Testis (tissue), 2 donors: ENCODE measurements at regions not wholly inside any gene's neighbourhood (a gene's known extent, or its start where the extent isn't known, plus 50 kb on each side); places are given as distances from the start of the nearest gene placed in this dataset.

ENCODE experiments used
- DNase-seq: peaks from one replicate; pipeline ENCODE4 v3.0.0-alpha.2; 2019
- H3K27ac ChIP-seq, 2 donors: fragments of 200-600 bp; sonication (generic); one replicate each; pipeline ENCODE4 v1.5.1; 2019
- H3K27me3 ChIP-seq: fragments of 200-600 bp; sonication (generic); one replicate; pipeline ENCODE4 v1.5.1; 2019
- H3K36me3 ChIP-seq: fragments of 200-600 bp; sonication (generic); one replicate; pipeline ENCODE4 v1.5.1; 2017; ENCODE audit warnings: low read depth; ENCODE audit errors: missing control alignments
- H3K4me1 ChIP-seq: fragments of 200-600 bp; sonication (generic); one replicate; pipeline ENCODE4 v1.5.1; 2019
- H3K4me3 ChIP-seq, 2 donors: fragments of 200-600 bp; sonication (generic); one replicate each; pipeline ENCODE4 v1.5.1; 2017 to 2019
- H3K9me3 ChIP-seq: fragments of 200-600 bp; sonication (generic); one replicate; pipeline ENCODE4 v1.5.1; 2017
- CTCF ChIP-seq, 3 experiments: fragments of 450-650 bp in 2 of 3; fragments of 200-600 bp in 1 of 3; sonication (generic) in 1 of 3; IDR thresholded peaks; one replicate each; pipeline ENCODE4 v1.5.1; 2016 to 2019; ENCODE audit warnings: antibody characterized with exemption in 3 of 3, mild to moderate bottlenecking in 2 of 3, moderate library complexity in 1 of 3
- POLR2A ChIP-seq: fragments of 450-650 bp; IDR thresholded peaks from one replicate; pipeline ENCODE4 v1.6.1; 2017; ENCODE audit warnings: antibody characterized with exemption, mild to moderate bottlenecking, moderate library complexity
- WGBS, 2 donors: methylation state at CpG; one replicate each; pipeline ENCODE4 v1.1.5; 2018; 5-methylcytosine and 5-hydroxymethylcytosine counted together
- intact Hi-C: fragments of 100-400 bp; cut with DNase I; formaldehyde crosslinking; loops from one replicate; pipeline ENCODE4 v1.15.1; 2023; ENCODE audit warnings: low total_unique reads

GRCh38 chr13:37491661-37492060 lies 106.9 kb downstream of the POSTN start:
- no peak for TF ChIP-seq POLR2A
- TF ChIP-seq CTCF (IDR thresholded peaks at IDR 0.05) = no peak

DNA sequence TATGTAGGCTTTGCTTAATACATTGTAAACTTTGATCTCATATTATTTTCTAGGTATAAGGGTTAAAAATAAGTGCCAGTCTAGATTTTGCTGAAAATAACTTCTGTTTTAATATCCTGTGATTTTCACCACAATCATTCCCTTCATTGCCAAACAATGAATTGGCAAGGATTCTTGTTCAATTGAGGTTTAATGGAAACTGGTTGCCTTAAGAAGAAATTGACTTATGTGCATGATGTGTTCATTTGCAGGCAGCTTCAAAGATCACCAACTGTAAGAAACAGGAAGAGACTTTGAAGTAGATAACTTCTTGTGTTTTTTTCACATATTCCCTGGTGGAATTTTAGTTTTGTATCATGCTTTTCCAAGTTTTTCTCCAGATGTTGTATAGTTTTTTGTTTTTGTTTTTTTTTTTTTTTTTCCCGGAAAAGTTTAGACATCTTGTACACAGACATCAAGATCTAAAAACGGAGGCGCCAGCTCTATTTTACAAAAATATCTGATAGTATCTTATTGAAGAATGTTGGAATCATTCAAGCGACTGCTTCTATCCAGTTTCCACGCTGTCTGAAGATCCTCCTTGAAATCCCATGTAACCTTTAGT lies 108.3 kb downstream of the POSTN start:
- 73 to 75% methylated on average over 5 of the region's 5 CpGs for WGBS, 2 donors
- TF ChIP-seq CTCF (IDR thresholded peaks at IDR 0.05) = no peak
- TF ChIP-seq POLR2A = no peak
- no peaks in the 10 kb centered on the region for H3K9me3 ChIP-seq
- DNase-seq = no peak
- no peak overlapping the region for H3K4me3 ChIP-seq
- H3K4me1 ChIP-seq = no peaks in the 10 kb centered on the region
- H3K27me3 ChIP-seq = no peaks in the 10 kb centered on the region
- no peak overlapping the region for H3K27ac ChIP-seq
- H3K36me3 ChIP-seq = no peaks in the 10 kb centered on the region
- intact Hi-C loops = no loop called here

More at GRCh38 chr13:37491661-37492060, 106.9 kb downstream of the POSTN start:
- DNase-seq = no peak
- Histone ChIP-seq H3K27ac (no peak overlapping the region), H3K36me3 (no peaks in the 10 kb centered on the region), H3K4me1 (no peaks in the 10 kb centered on the region), H3K27me3 (no peaks in the 10 kb centered on the region), H3K9me3 (no peaks in the 10 kb centered on the region), H3K4me3 (no peak overlapping the region)
- WGBS, 2 donors = 87 to 91% methylated on average over 3 of the region's 3 CpGs
- intact Hi-C loops = no loop called here

- intact Hi-C loops = no loop called here
- Histone ChIP-seq H3K4me3 (no peak overlapping the region), H3K4me1 (no peaks in the 10 kb centered on the region), H3K36me3 (no peaks in the 10 kb centered on the region), H3K9me3 (no peaks in the 10 kb centered on the region), H3K27ac (no peak overlapping the region), H3K27me3 (no peaks in the 10 kb centered on the region)
- TF ChIP-seq POLR2A (no peak), CTCF (IDR thresholded peaks at IDR 0.05) (no peak)
- no peak for DNase-seq
Measured at GRCh38 chr13:37488726-37489125, 109.8 kb downstream of the POSTN start.

GRCh38 chr13:37486171-37486681 lies 112.3 kb downstream of the POSTN start:
- intact Hi-C loops = no loop called here
- Histone ChIP-seq H3K36me3 (no peaks in the 10 kb centered on the region), H3K4me3 (no peak overlapping the region), H3K27me3 (no peaks in the 10 kb centered on the region), H3K4me1 (no peaks in the 10 kb centered on the region), H3K27ac (no peak overlapping the region), H3K9me3 (no peaks in the 10 kb centered on the region)
- 63 to 64% methylated on average over 7 of the region's 7 CpGs for WGBS, 2 donors
- DNase-seq = no peak
- TF ChIP-seq CTCF (IDR thresholded peaks at IDR 0.05) = no peak
- no peak for TF ChIP-seq POLR2A

- no peak overlapping the region for H3K4me3 ChIP-seq
- no peaks in the 10 kb centered on the region for H3K27me3 ChIP-seq
- DNase-seq = no peak
- no peaks in the 10 kb centered on the region for H3K36me3 ChIP-seq
- no peaks in the 10 kb centered on the region for H3K4me1 ChIP-seq
- H3K9me3 ChIP-seq = no peaks in the 10 kb centered on the region
- intact Hi-C loops = no loop called here
- no peak overlapping the region for H3K27ac ChIP-seq
- TF ChIP-seq POLR2A (no peak), CTCF (IDR thresholded peaks at IDR 0.05) (no peak)
Measured at GRCh38 chr13:37485756-37486155, 112.8 kb downstream of the POSTN start.
